ENCODE measurements at regions not wholly inside any gene's neighbourhood (a gene's known extent, or its start where the extent isn't known, plus 50 kb on each side); places are given as distances from the start of the nearest gene placed in this dataset.

DNA sequence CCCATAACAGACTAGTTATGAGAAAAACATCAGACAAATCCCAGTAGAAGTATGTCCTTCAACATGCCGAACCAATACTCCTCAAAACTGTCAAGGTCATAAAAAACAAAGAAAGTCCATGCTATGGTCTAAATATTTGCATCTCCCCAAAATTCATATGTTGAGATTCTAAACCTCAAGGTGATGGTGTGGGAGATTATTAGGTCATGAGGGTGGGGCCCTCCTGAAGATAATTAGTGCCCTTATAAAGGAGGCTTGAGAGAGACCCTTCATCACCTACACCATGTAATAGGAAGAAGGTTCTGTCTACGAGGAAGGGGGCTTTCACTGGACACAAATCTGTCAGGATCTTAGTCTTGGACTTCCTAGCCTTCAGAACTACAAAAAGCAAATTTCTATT is 118.6 kb upstream of the GUCY1A2 start:
- DNase-seq (no peak), ATAC-seq (no peak)
- TF ChIP-seq, protein P1, sequence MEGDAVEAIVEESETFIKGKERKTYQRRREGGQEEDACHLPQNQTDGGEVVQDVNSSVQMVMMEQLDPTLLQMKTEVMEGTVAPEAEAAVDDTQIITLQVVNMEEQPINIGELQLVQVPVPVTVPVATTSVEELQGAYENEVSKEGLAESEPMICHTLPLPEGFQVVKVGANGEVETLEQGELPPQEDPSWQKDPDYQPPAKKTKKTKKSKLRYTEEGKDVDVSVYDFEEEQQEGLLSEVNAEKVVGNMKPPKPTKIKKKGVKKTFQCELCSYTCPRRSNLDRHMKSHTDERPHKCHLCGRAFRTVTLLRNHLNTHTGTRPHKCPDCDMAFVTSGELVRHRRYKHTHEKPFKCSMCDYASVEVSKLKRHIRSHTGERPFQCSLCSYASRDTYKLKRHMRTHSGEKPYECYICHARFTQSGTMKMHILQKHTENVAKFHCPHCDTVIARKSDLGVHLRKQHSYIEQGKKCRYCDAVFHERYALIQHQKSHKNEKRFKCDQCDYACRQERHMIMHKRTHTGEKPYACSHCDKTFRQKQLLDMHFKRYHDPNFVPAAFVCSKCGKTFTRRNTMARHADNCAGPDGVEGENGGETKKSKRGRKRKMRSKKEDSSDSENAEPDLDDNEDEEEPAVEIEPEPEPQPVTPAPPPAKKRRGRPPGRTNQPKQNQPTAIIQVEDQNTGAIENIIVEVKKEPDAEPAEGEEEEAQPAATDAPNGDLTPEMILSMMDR (conservative IDR thresholded peaks at IDR 0.05; ENCODE audit: low read depth, low read length), result no peak
- no peak for TF ChIP-seq EZH2phosphoT487 (IDR thresholded peaks at IDR 0.05; ENCODE audit: borderline replicate concordance, low read length)
- no peak for TF ChIP-seq EZH2 (IDR thresholded peaks at IDR 0.05; ENCODE audit: low read length, unreplicated experiment)
- Histone ChIP-seq H3K9ac (ENCODE audit: low read length) (no peak overlapping the region), H3K4me1 (ENCODE audit: insufficient read depth, low read length) (no peaks in the 10 kb centered on the region), H3K27me3 (ENCODE audit: low read length) (peaks cover 13% of the 10 kb centered on the region; the same call in 1 of the 2 replicates), H3K27ac (ENCODE audit: low read length) (no peak overlapping the region), H3K4me2 (ENCODE audit: low read length) (no peak overlapping the region), H3F3A (ENCODE audit: low read length, unreplicated experiment) (no peaks in the 10 kb centered on the region), H3K9me3 (ENCODE audit: low read length) (no peaks in the 10 kb centered on the region), H3K36me3 (ENCODE audit: low read depth, low read length) (no peaks in the 10 kb centered on the region), H2AFZ (ENCODE audit: low read length) (no peak overlapping the region), H4K20me1 (ENCODE audit: low read length) (no peaks in the 10 kb centered on the region), H3K4me3 (ENCODE audit: low read length) (no peak overlapping the region), H3K79me2 (ENCODE audit: low read length) (no peaks in the 10 kb centered on the region), H3K9me2 (replicated peaks; ENCODE audit: low read length) (0 out of 2 replicates have a peak, but pooled peaks cover 3% of the 10 kb centered on the region)
- CTCF ChIA-PET, result no interaction called here
- intact Hi-C loops (cut with micrococcal nuclease), result no loop called here
- BruUV-seq (replicated peaks), result no TSS peak
- POLR2A ChIA-PET (ENCODE audit: unreplicated experiment), result no interaction called here

DNA sequence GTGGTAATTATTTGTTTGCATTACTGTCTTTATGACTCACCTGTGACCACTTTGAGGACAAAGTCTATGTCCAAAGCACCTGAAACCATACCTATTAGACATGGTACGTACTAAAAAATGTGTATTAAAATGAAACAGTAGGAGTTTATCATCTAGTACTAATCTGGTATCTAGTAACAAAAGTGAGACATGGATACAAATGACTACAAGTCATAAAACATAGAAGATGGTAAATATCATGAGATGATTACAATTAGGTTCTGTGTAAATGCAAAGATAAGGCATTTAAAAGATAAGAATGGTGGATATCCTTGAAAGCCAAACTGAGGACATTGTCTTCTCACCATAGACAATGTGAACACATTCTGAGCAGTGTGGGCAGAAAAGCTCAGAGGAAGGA is 113.5 kb upstream of the GUCY1A2 start:
- Histone ChIP-seq H3K27ac (ENCODE audit: low read length) (no peak overlapping the region), H3K4me2 (ENCODE audit: low read length) (no peak overlapping the region), H3F3A (ENCODE audit: low read length, unreplicated experiment) (no peaks in the 10 kb centered on the region), H3K4me3 (ENCODE audit: low read length) (no peak overlapping the region), H3K36me3 (ENCODE audit: low read depth, low read length) (no peaks in the 10 kb centered on the region), H3K9me3 (ENCODE audit: low read length) (no peaks in the 10 kb centered on the region), H3K9ac (ENCODE audit: low read length) (no peak overlapping the region), H3K27me3 (ENCODE audit: low read length) (peaks cover 11% of the 10 kb centered on the region; the same call in 1 of the 2 replicates), H3K79me2 (ENCODE audit: low read length) (no peaks in the 10 kb centered on the region), H3K4me1 (ENCODE audit: insufficient read depth, low read length) (no peaks in the 10 kb centered on the region), H4K20me1 (ENCODE audit: low read length) (no peaks in the 10 kb centered on the region), H2AFZ (ENCODE audit: low read length) (no peak overlapping the region), H3K9me2 (replicated peaks; ENCODE audit: low read length) (0 out of 2 replicates have a peak, but pooled peaks cover 3% of the 10 kb centered on the region)
- POLR2A ChIA-PET (ENCODE audit: unreplicated experiment), result no interaction called here
- intact Hi-C loops (cut with micrococcal nuclease), result no loop called here
- CTCF ChIA-PET, result no interaction called here
- BruUV-seq (replicated peaks), result no TSS peak
- DNase-seq (peak; percentile 34), ATAC-seq (no peak)
- TF ChIP-seq EZH2 (IDR thresholded peaks at IDR 0.05; ENCODE audit: low read length, unreplicated experiment) (no peak), EZH2phosphoT487 (IDR thresholded peaks at IDR 0.05; ENCODE audit: borderline replicate concordance, low read length) (no peak)
- TF ChIP-seq, protein P1 (conservative IDR thresholded peaks at IDR 0.05; ENCODE audit: low read depth, low read length), result no peak

DNA sequence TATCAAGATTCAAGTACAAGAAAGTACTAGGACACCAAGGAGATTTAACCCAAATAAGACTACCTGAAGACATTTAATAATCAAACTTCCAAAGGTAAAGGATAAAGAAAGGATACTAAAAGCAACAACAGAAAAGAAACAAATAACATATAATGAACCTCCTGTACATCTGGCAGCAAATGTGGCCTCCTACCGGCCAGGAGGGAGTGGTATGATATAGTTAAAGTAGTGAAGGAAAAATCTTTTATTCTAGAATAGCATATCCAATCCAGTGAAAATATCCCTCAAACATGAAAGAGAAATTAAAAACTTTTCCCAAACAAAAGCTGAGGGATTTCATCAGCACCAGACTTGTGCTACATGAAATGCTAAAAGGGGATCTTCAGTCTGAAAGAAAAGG is 104.7 kb upstream of the GUCY1A2 start:
- CTCF ChIA-PET, result no interaction called here

More for the DNA sequence above, 104.7 kb upstream of the GUCY1A2 start:
- POLR2A ChIA-PET (ENCODE audit: unreplicated experiment), result no interaction called here
- Histone ChIP-seq H4K20me1 (ENCODE audit: low read length) (no peaks in the 10 kb centered on the region), H3K79me2 (ENCODE audit: low read length) (no peaks in the 10 kb centered on the region), H3K27me3 (ENCODE audit: low read length) (no peaks in the 10 kb centered on the region), H3F3A (ENCODE audit: low read length, unreplicated experiment) (no peaks in the 10 kb centered on the region), H3K27ac (ENCODE audit: low read length) (no peak overlapping the region), H3K4me3 (ENCODE audit: low read length) (no peak overlapping the region), H3K4me2 (ENCODE audit: low read length) (no peak overlapping the region), H3K9me2 (replicated peaks; ENCODE audit: low read length) (no peaks in the 10 kb centered on the region), H3K4me1 (ENCODE audit: insufficient read depth, low read length) (no peaks in the 10 kb centered on the region), H3K36me3 (ENCODE audit: low read depth, low read length) (no peaks in the 10 kb centered on the region), H3K9me3 (ENCODE audit: low read length) (no peaks in the 10 kb centered on the region), H3K9ac (ENCODE audit: low read length) (no peak overlapping the region), H2AFZ (ENCODE audit: low read length) (no peak overlapping the region)
- no TSS peak for BruUV-seq (replicated peaks)
- peak; percentile 33 for DNase-seq
- peak; percentile 60 for ATAC-seq
- TF ChIP-seq EZH2 (IDR thresholded peaks at IDR 0.05; ENCODE audit: low read length, unreplicated experiment), result no peak
- TF ChIP-seq, protein P1 (conservative IDR thresholded peaks at IDR 0.05; ENCODE audit: low read depth, low read length), result peak; percentile 66
- intact Hi-C loops (cut with micrococcal nuclease), result loop anchor here (10.0 kb wide), 1 partner anchor 398 kb away; no protein-coding TSS in a partner anchor
